Colonic mucosa (tissue), 4 donors: ENCODE measurements at regions not wholly inside any gene's neighbourhood (a gene's known extent, or its start where the extent isn't known, plus 50 kb on each side); places are given as distances from the start of the nearest gene placed in this dataset.

ENCODE experiments used
- DNase-seq: peaks from one replicate; pipeline ENCODE4 v3.0.0-alpha.2; 2020
- H3K27ac ChIP-seq: fragments of 200-600 bp; one replicate; pipeline ENCODE4 v1.8.0; 2021
- H3K27me3 ChIP-seq: fragments of 200-600 bp; one replicate; pipeline ENCODE4 v1.8.0; 2021
- H3K36me3 ChIP-seq: fragments of 200-600 bp; one replicate; pipeline ENCODE4 v1.8.0; 2021
- H3K4me1 ChIP-seq: fragments of 200-600 bp; one replicate; pipeline ENCODE4 v1.8.0; 2021; ENCODE audit warnings: mild to moderate bottlenecking
- H3K4me3 ChIP-seq: fragments of 200-600 bp; one replicate; pipeline ENCODE4 v1.8.0; 2021
- H3K9ac ChIP-seq, 2 donors: one replicate each; pipeline ENCODE4 v1.7.0; 2013; ENCODE audit warnings: control low read depth in 2 of 2, low read depth in 2 of 2, low read length in 2 of 2
- H3K9me3 ChIP-seq: fragments of 200-600 bp; one replicate; pipeline ENCODE4 v1.8.0; 2021
- intact Hi-C: fragments of 100-400 bp; cut with DNase I; formaldehyde crosslinking; loops from one replicate; pipeline ENCODE4 v1.14.1; 2022
- TF ChIP-seq, protein P1 (sequence below): fragments of 200-600 bp; IDR thresholded peaks from one replicate; pipeline ENCODE4 v1.8.0; 2022; ENCODE audit warnings: antibody characterized with exemption, mild to moderate bottlenecking
- donor health status: healthy.
- donor health status: DM: no; HTN: no; CAD: no.
- donor health status: DM: no; HTN: no; CAD: no.

DNA sequence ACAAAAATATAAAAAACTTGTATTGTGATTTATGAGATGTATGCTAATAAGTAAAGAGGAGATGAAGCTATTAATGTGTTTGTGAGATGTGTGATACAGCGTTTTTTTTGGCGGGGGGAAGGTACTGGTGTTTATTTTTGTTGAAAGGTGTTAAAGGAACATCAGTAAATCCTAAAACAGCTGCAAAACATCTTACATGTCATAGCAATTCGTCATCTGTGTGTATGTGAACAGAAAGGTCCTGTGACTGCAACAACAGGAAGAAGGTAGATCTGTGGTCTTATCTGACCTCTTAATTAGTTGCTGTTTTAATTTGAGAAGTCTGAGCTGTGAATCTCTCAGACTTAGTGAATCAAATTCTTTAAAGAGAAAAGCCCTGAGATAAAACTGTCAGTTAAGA, 1041.1 kb downstream of the JRKL start:
- H3K9me3 ChIP-seq = no peaks in the 10 kb centered on the region
- H3K9ac ChIP-seq = no peak overlapping the region
- no peak overlapping the region for H3K4me3 ChIP-seq
- no peak for DNase-seq
- no peaks in the 10 kb centered on the region for H3K27me3 ChIP-seq
- intact Hi-C loops = no loop called here
- H3K27ac ChIP-seq = no peak overlapping the region
- no peaks in the 10 kb centered on the region for H3K4me1 ChIP-seq
- H3K36me3 ChIP-seq = no peaks in the 10 kb centered on the region
- TF ChIP-seq, protein P1, sequence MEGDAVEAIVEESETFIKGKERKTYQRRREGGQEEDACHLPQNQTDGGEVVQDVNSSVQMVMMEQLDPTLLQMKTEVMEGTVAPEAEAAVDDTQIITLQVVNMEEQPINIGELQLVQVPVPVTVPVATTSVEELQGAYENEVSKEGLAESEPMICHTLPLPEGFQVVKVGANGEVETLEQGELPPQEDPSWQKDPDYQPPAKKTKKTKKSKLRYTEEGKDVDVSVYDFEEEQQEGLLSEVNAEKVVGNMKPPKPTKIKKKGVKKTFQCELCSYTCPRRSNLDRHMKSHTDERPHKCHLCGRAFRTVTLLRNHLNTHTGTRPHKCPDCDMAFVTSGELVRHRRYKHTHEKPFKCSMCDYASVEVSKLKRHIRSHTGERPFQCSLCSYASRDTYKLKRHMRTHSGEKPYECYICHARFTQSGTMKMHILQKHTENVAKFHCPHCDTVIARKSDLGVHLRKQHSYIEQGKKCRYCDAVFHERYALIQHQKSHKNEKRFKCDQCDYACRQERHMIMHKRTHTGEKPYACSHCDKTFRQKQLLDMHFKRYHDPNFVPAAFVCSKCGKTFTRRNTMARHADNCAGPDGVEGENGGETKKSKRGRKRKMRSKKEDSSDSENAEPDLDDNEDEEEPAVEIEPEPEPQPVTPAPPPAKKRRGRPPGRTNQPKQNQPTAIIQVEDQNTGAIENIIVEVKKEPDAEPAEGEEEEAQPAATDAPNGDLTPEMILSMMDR = no peak

DNA sequence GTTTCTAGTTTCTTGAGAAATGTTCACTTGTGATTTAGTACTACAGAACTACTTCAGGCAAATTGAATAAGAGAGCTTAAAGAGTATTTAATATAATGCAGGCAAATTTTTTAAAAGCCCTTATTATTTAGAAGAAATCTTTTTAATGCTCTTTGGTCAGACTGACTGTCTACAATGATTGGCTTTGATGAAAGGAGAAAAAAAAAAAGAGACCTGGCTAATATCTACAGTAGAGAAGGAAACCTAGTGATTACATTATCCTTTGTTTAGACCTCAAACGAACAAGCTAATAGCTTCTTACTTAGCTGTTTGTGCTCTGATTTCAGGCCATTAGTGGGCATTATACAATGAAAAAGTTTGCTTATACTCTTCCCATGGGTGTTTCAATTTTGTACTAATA, 1043.1 kb downstream of the JRKL start:
- Histone ChIP-seq H3K4me3 (no peak overlapping the region), H3K4me1 (no peaks in the 10 kb centered on the region), H3K9me3 (no peaks in the 10 kb centered on the region), H3K27ac (no peak overlapping the region), H3K36me3 (no peaks in the 10 kb centered on the region), H3K9ac (no peak overlapping the region), H3K27me3 (no peaks in the 10 kb centered on the region)
- intact Hi-C loops = no loop called here
- DNase-seq = no peak
- TF ChIP-seq, protein P1 = no peak

DNA sequence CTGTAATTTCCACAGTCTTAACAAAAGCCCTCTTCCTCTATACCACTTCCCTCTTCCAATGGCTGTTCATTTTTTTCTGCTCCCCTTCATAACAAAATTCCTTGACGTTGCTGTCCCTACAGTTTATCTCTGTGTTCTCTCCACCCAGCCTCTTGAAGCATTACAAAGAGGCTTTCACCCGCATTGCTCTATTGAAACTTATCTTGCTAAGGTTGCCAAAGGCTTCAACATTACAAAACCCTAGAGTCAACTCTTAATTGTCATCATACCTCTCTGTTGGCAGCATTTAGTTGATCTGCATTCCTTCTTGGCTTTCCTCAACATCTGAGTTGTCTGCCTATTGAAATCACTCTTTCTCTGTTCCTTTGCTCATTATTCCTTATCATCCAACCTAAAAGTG, 1055.7 kb downstream of the JRKL start:
- no peaks in the 10 kb centered on the region for H3K9me3 ChIP-seq
- TF ChIP-seq, protein P1 = no peak

DNA sequence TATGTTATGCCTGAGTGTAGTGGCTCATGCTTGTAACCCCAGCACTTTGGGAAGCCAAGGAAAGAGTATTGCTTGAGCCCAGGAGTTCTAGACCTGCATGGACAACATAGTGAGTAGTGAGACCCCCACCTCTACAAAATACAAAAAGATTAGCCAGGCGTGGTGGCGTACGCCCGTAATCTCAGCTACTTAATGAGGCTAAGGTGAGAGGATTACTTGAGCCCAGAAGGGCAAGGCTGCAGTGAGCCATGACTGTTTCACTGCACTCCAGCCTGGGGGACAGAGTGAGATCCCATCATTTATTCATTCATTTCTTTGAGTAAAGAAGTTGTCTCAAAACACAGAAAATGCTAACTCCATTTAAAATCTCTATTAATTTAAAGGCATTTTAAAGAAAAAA, 1061.6 kb downstream of the JRKL start:
- no peaks in the 10 kb centered on the region for H3K9me3 ChIP-seq
- intact Hi-C loops = no loop called here
- TF ChIP-seq, protein P1 = no peak

More for the DNA sequence above, 1055.7 kb downstream of the JRKL start:
- intact Hi-C loops = no loop called here
- DNase-seq = no peak
- H3K9ac ChIP-seq = no peak overlapping the region
- no peaks in the 10 kb centered on the region for H3K36me3 ChIP-seq
- H3K4me1 ChIP-seq = no peaks in the 10 kb centered on the region
- H3K27ac ChIP-seq = no peak overlapping the region
- no peaks in the 10 kb centered on the region for H3K27me3 ChIP-seq
- H3K4me3 ChIP-seq = no peak overlapping the region

DNA sequence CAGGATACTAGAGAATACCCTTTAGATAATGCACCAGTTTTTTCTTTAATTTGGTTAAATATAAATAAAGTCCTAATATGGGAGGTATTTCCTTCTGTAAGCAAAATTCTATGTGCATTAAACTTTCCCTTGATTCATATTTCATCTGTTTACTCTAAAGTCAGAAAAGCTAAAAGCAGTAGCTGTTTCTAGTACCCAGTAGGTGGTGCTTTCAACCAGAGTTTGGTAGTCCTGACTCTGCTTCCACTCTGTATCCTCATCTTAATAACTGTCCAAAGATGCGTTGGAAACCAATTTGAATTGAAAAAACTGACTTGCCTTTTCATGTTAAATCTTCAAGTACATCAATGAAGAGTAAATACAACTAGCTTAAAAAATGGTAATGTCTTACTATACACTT, 1065.2 kb downstream of the JRKL start:
- intact Hi-C loops = no loop called here
- H3K4me1 ChIP-seq = no peaks in the 10 kb centered on the region
- no peak overlapping the region for H3K4me3 ChIP-seq
- no peaks in the 10 kb centered on the region for H3K9me3 ChIP-seq
- H3K27me3 ChIP-seq = no peaks in the 10 kb centered on the region
- TF ChIP-seq, protein P1 = no peak
- DNase-seq = no peak
- no peak overlapping the region for H3K27ac ChIP-seq
- no peaks in the 10 kb centered on the region for H3K36me3 ChIP-seq
- H3K9ac ChIP-seq = no peak overlapping the region

More for the DNA sequence above, 1061.6 kb downstream of the JRKL start:
- Histone ChIP-seq H3K27ac (no peak overlapping the region), H3K4me3 (no peak overlapping the region), H3K9ac (no peak overlapping the region), H3K4me1 (no peaks in the 10 kb centered on the region), H3K36me3 (no peaks in the 10 kb centered on the region), H3K27me3 (no peaks in the 10 kb centered on the region)
- DNase-seq = no peak

DNA sequence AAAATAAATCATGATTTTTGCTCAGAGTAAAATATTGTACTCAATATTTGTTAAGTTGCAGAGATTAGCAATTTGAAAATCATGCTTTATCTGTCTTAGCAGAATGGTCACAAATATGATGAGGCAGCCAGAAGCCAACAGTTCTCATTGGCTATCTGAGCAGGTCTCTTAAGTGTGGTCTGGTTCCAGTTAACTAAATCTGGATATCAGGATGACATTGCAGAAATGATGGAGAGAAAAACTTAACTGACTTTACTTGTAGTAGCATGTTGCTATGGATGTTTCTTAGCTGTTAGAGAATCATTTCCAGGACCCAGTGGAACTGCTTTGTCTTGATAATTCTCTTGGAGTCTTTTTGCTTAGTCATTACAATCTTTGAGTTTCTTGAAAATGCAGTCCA, 1070.3 kb downstream of the JRKL start:
- intact Hi-C loops = no loop called here
- Histone ChIP-seq H3K27ac (no peak overlapping the region), H3K27me3 (no peaks in the 10 kb centered on the region), H3K9me3 (no peaks in the 10 kb centered on the region), H3K36me3 (no peaks in the 10 kb centered on the region), H3K4me1 (no peaks in the 10 kb centered on the region), H3K9ac (no peak overlapping the region), H3K4me3 (no peak overlapping the region)
- TF ChIP-seq, protein P1 = no peak
- DNase-seq = no peak
